ENCODE measurements at regions not wholly inside any gene's neighbourhood (a gene's known extent, or its start where the extent isn't known, plus 50 kb on each side); places are given as distances from the start of the nearest gene placed in this dataset.

- no peak for TF ChIP-seq CTCF (conservative IDR thresholded peaks at IDR 0.05; ENCODE audit: low read depth, low read length)
- no peak for DNase-seq (ENCODE audit: low read depth)
- H3K4me3 ChIP-seq (ENCODE audit: low read depth, low read length), result no peak overlapping the region
Observed at GRCh38 chr6:150715133-150715532, 115.4 kb downstream of the PLEKHG1 start.

DNA sequence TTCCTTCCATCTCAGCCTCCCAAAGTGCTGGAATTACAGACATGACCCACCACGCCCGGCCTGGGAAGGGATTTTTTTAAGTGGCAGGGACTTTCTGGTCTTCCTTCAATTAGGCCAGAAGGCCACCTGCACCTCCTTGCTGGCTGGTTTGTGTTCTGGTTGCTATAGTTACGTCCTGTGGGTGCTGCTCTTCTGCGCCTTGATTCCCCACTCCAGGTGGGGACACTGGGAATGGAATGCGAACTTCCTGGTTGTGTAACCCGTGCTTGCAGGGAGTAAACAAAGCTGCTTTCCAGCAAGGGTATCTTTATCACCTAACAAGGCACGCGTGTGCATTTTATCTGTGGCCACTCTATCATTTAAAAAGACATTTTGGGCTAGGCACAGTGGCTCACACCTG lies 117.7 kb downstream of the PLEKHG1 start:
- no peak for TF ChIP-seq CTCF (conservative IDR thresholded peaks at IDR 0.05; ENCODE audit: low read depth, low read length)
- no peak for DNase-seq (ENCODE audit: low read depth)

GRCh38 chr6:150719099-150719766 lies 119.5 kb downstream of the PLEKHG1 start:
- TF ChIP-seq CTCF (conservative IDR thresholded peaks at IDR 0.05; ENCODE audit: low read depth, low read length), result no peak
- DNase-seq (ENCODE audit: low read depth), result no peak

More for the DNA sequence above, 117.7 kb downstream of the PLEKHG1 start:
- no peak overlapping the region for H3K4me3 ChIP-seq (ENCODE audit: low read depth, low read length)

DNA sequence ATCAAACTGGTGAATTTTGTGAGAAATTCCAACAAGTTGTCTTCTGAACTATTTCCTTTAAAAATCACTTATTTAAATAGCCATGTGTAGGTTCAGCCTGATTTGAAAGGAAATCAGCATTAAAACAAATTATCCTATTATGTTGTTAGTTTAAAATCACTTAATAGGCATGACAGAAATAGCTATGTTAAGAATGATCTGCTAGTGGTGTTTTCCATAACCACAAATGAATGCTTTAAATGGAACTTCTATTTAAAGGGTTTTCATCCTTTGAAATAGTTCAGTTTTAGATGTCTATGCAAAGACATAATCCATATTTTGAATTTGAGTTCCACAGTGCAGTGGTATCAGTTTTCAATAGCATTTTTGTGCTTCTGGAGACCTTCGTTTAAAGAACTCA lies 120.1 kb downstream of the PLEKHG1 start:
- no peak for TF ChIP-seq CTCF (conservative IDR thresholded peaks at IDR 0.05; ENCODE audit: low read depth, low read length)
- no peak for DNase-seq (ENCODE audit: low read depth)
- no peak overlapping the region for H3K4me3 ChIP-seq (ENCODE audit: low read depth, low read length)

More at GRCh38 chr6:150719099-150719766, 119.5 kb downstream of the PLEKHG1 start:
- H3K4me3 ChIP-seq (ENCODE audit: low read depth, low read length), result no peak overlapping the region

DNA sequence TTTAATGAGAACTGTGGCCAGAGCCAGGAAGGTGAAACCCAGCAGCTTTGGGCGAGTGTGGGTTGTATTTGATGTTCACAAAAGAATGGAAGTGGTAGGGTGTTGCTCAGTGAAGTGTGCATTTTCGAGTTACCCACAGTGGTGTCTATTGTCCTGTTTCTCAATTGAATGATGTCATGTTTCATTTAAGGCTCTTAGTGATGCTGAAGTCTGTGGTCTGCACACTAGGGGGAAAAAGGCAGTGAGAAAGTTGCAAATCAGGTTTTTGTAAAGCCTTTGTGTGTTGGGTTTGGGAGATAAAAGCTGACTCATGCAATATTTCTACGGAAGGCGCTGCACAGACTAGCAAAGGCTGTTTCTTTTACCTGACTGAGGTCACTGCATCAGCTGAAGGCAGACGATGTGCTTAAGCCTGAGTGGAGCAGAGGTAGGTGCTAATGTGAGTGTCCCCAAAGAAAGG lies 121.1 kb downstream of the PLEKHG1 start:
- H3K4me3 ChIP-seq (ENCODE audit: low read depth, low read length), result no peak overlapping the region
- peak; percentile 40 for DNase-seq (ENCODE audit: low read depth)
- no peak for TF ChIP-seq CTCF (conservative IDR thresholded peaks at IDR 0.05; ENCODE audit: low read depth, low read length)

GRCh38 chr6:150721418-150722266 lies 122.0 kb downstream of the PLEKHG1 start:
- DNase-seq (ENCODE audit: low read depth), result no peak
- TF ChIP-seq CTCF (conservative IDR thresholded peaks at IDR 0.05; ENCODE audit: low read depth, low read length), result no peak
- no peak overlapping the region for H3K4me3 ChIP-seq (ENCODE audit: low read depth, low read length)
